IMR-90 (cell line): ENCODE measurements at regions not wholly inside any gene's neighbourhood (a gene's known extent, or its start where the extent isn't known, plus 50 kb on each side); places are given as distances from the start of the nearest gene placed in this dataset.
A peak's percentile ranks its signal among the peaks of the same experiment; 100 is the strongest.

Source experiments
- ATAC-seq: fragments of 200-7000 bp; cut with Tn5 transposase; 2 replicates; pipeline ENCODE4 v1.9.1; 2020; ENCODE audit warnings: low read depth, mild to moderate bottlenecking, moderate library complexity
- BruUV-seq: library from RNA; stranded (reverse); fragments of 400-500 nt; replicated peaks from 2 replicates; lab custom pipeline; 2021; lab: Mats Ljungman, UMichigan
- CTCF ChIA-PET: fragments of 300-600 bp; formaldehyde crosslinking; extraction: SDS; loops from one replicate; lab custom pipeline; 2021; ENCODE audit warnings: antibody characterized with exemption; lab: Yijun Ruan, JAX
- POLR2A ChIA-PET: fragments of 300-600 bp; sonication (Branson Sonifier 250); formaldehyde crosslinking; loops from one replicate; lab custom pipeline; 2022; ENCODE audit warnings: antibody characterized with exemption; ENCODE audit not compliant: unreplicated experiment; lab: Charles Lee
- DNase-seq: peaks from one replicate; pipeline ENCODE4 v3.0.0; 2013
- H2AFZ ChIP-seq: replicated peaks from 2 replicates; pipeline ENCODE3; 2013; ENCODE audit warnings: low read length, mild to moderate bottlenecking; ENCODE audit not compliant: poor library complexity
- H2AK5ac ChIP-seq: 2 replicates; pipeline ENCODE4 v1.6.1; 2013; ENCODE audit warnings: low read depth, low read length, inconsistent platforms
- H2AK9ac ChIP-seq: replicated peaks from 2 replicates; pipeline ENCODE3; 2013; ENCODE audit warnings: mild to moderate bottlenecking, low read depth, low read length, moderate library complexity; ENCODE audit not compliant: poor library complexity
- H2BK120ac ChIP-seq: 2 replicates; pipeline ENCODE4 v1.6.1; 2013; ENCODE audit warnings: low read depth, low read length, inconsistent platforms
- H2BK15ac ChIP-seq: 3 replicates; pipeline ENCODE4 v1.6.1; 2013; ENCODE audit warnings: low read depth, low read length, inconsistent platforms
- H2BK20ac ChIP-seq: 2 replicates; pipeline ENCODE4 v1.6.1; 2013; ENCODE audit warnings: low read depth, mild to moderate bottlenecking, inconsistent platforms, low read length, moderate library complexity
- H2BK5ac ChIP-seq: 2 replicates; pipeline ENCODE4 v1.6.1; 2013; ENCODE audit warnings: mild to moderate bottlenecking, low read depth, low read length, inconsistent platforms; ENCODE audit not compliant: poor library complexity, severe bottlenecking
- H3K14ac ChIP-seq: replicated peaks from 2 replicates; pipeline ENCODE4 v1.6.1; 2013; ENCODE audit warnings: low read depth, low read length, inconsistent platforms
- H3K18ac ChIP-seq: 2 replicates; pipeline ENCODE4 v1.6.1; 2013; ENCODE audit warnings: low read depth, low read length, control low read depth
- H3K23ac ChIP-seq: 2 replicates; pipeline ENCODE4 v1.6.1; 2013; ENCODE audit warnings: low read depth, low read length, inconsistent platforms
- H3K27ac ChIP-seq: 2 replicates; pipeline ENCODE4 v1.5.1; 2013; ENCODE audit warnings: mild to moderate bottlenecking, control low read depth, low read length; ENCODE audit not compliant: insufficient read depth
- H3K27me3 ChIP-seq: 2 replicates; pipeline ENCODE4 v1.6.1; 2013; ENCODE audit warnings: low read length; ENCODE audit not compliant: control insufficient read depth, insufficient read depth
- H3K36me3 ChIP-seq: 2 replicates; pipeline ENCODE4 v1.6.1; 2013; ENCODE audit warnings: low read length, mixed read lengths; ENCODE audit not compliant: control insufficient read depth, insufficient read depth
- H3K4ac ChIP-seq: 2 replicates; pipeline ENCODE4 v1.6.1; 2013; ENCODE audit warnings: low read depth, low read length, inconsistent platforms
- H3K4me1 ChIP-seq: 2 replicates; pipeline ENCODE4 v1.6.1; 2013; ENCODE audit warnings: low read length, mixed read lengths; ENCODE audit not compliant: control insufficient read depth, insufficient read depth
- H3K4me2 ChIP-seq: 2 replicates; pipeline ENCODE4 v1.6.1; 2013; ENCODE audit warnings: low read depth, mild to moderate bottlenecking, control low read depth, low read length, moderate library complexity
- H3K4me3 ChIP-seq: 2 replicates; pipeline ENCODE4 v1.5.1; 2013; ENCODE audit warnings: low read depth, mild to moderate bottlenecking, control low read depth, low read length, moderate library complexity; ENCODE audit not compliant: insufficient read depth
- H3K56ac ChIP-seq: 2 replicates; pipeline ENCODE4 v1.6.1; 2013; ENCODE audit warnings: low read length, inconsistent platforms; ENCODE audit not compliant: insufficient read depth; ENCODE audit errors: extremely low read depth
- H3K79me1 ChIP-seq, 2 experiments: 2 replicates each; pipeline ENCODE4 v1.6.1; 2013; ENCODE audit warnings: low read length in 2 of 2, inconsistent platforms in 1 of 2, low read depth in 1 of 2
- H3K9ac ChIP-seq: 2 replicates; pipeline ENCODE4 v1.6.1; 2013; ENCODE audit warnings: low read depth, low read length, control low read depth
- H3K9me1 ChIP-seq: 2 replicates; pipeline ENCODE4 v1.6.1; 2013; ENCODE audit warnings: low read length, inconsistent platforms; ENCODE audit not compliant: insufficient read depth
- H3K9me3 ChIP-seq: 2 replicates; pipeline ENCODE4 v1.6.1; 2013; ENCODE audit warnings: low read length; ENCODE audit not compliant: control insufficient read depth, insufficient read depth
- H4K20me1 ChIP-seq: 2 replicates; pipeline ENCODE4 v1.6.1; 2013; ENCODE audit warnings: low read length, inconsistent platforms; ENCODE audit not compliant: insufficient read depth
- H4K5ac ChIP-seq: 2 replicates; pipeline ENCODE4 v1.6.1; 2013; ENCODE audit warnings: mild to moderate bottlenecking, low read depth, low read length, control low read depth
- H4K8ac ChIP-seq, 2 experiments: 2 replicates each; pipeline ENCODE4 v1.6.1; 2013; ENCODE audit warnings: low read depth in 2 of 2, low read length in 2 of 2, control low read depth in 1 of 2, inconsistent platforms in 1 of 2
- H4K91ac ChIP-seq: 2 replicates; pipeline ENCODE4 v1.6.1; 2013; ENCODE audit warnings: low read depth, low read length, inconsistent platforms; ENCODE audit not compliant: insufficient read depth
- BHLHE40 ChIP-seq: fragments of 150-350 bp; IDR thresholded peaks from 2 replicates; pipeline ENCODE4 v1.6.1; 2016; ENCODE audit warnings: mild to moderate bottlenecking, low read depth, low read length
- CEBPB ChIP-seq: IDR thresholded peaks from 2 replicates; pipeline ENCODE4 v1.6.1; 2012; ENCODE audit warnings: low read depth, low read length, improper control_type of control experiment
- CHD1 ChIP-seq: IDR thresholded peaks from 2 replicates; pipeline ENCODE4 v1.6.1; 2012; ENCODE audit warnings: low read depth, low read length, improper control_type of control experiment
- CTCF ChIP-seq: conservative IDR thresholded peaks from 2 replicates; pipeline ENCODE4 v1.5.1; 2012; ENCODE audit warnings: mild to moderate bottlenecking, low read depth, low read length, improper control_type of control experiment
- ELK1 ChIP-seq: fragments of 150-350 bp; IDR thresholded peaks from 2 replicates; pipeline ENCODE4 v1.6.1; 2016; ENCODE audit warnings: low read depth, mild to moderate bottlenecking, low read length, moderate library complexity, borderline replicate concordance
- FOS ChIP-seq: fragments of 150-350 bp; IDR thresholded peaks from 2 replicates; pipeline ENCODE4 v1.6.1; 2016; ENCODE audit warnings: low read depth, low read length
- MAFK ChIP-seq: IDR thresholded peaks from 2 replicates; pipeline ENCODE4 v1.6.1; 2012; ENCODE audit warnings: low read depth, low read length, improper control_type of control experiment
- MAZ ChIP-seq: IDR thresholded peaks from 2 replicates; pipeline ENCODE4 v1.6.1; 2012; ENCODE audit warnings: low read depth, mild to moderate bottlenecking, low read length, improper control_type of control experiment, moderate library complexity, borderline replicate concordance
- MXI1 ChIP-seq: IDR thresholded peaks from 2 replicates; pipeline ENCODE4 v1.6.1; 2012; ENCODE audit warnings: low read depth, mild to moderate bottlenecking, low read length, moderate library complexity, borderline replicate concordance
- NFE2L2 ChIP-seq: fragments of 150-350 bp; IDR thresholded peaks from 2 replicates; pipeline ENCODE4 v1.6.1; 2016; ENCODE audit warnings: low read depth, mild to moderate bottlenecking, low read length
- POLR2A ChIP-seq: IDR thresholded peaks from 2 replicates; pipeline ENCODE4 v1.6.1; 2012; ENCODE audit warnings: mild to moderate bottlenecking, low read depth, low read length
- RAD21 ChIP-seq: IDR thresholded peaks from 2 replicates; pipeline ENCODE4 v1.6.1; 2012; ENCODE audit warnings: low read length, improper control_type of control experiment
- RCOR1 ChIP-seq: IDR thresholded peaks from 2 replicates; pipeline ENCODE4 v1.6.1; 2012; ENCODE audit warnings: mild to moderate bottlenecking, low read length, improper control_type of control experiment; ENCODE audit not compliant: insufficient replicate concordance
- RFX5 ChIP-seq: IDR thresholded peaks from 2 replicates; pipeline ENCODE4 v1.8.0; 2012; ENCODE audit warnings: low read depth, mild to moderate bottlenecking, low read length, moderate library complexity
- SMC3 ChIP-seq: fragments of 150-350 bp; IDR thresholded peaks from 2 replicates; pipeline ENCODE4 v1.6.1; 2016; ENCODE audit warnings: low read depth, mild to moderate bottlenecking, antibody characterized with exemption, low read length, moderate library complexity
- USF2 ChIP-seq: fragments of 150-350 bp; IDR thresholded peaks from 2 replicates; pipeline ENCODE4 v1.6.1; 2017; ENCODE audit warnings: mild to moderate bottlenecking, antibody characterized with exemption, low read length, low read depth
- WGBS, 2 experiments: methylation state at CpG; one replicate each; pipeline versions ENCODE4 v1.1.5 to v1.1.7; 2013; ENCODE audit warnings: missing lambda C conversion rate in 2 of 2; ENCODE audit not compliant: insufficient read length in 1 of 2; ENCODE audit errors: extremely low coverage in 2 of 2; 5-methylcytosine and 5-hydroxymethylcytosine counted together
- dilution Hi-C: fragments of 300-500 bp; cut with HindIII; formaldehyde crosslinking; loops from one replicate; pipeline ENCODE4 v1.14.3; 2018; ENCODE audit warnings: low sequenced_read_pairs; ENCODE audit not compliant: unreplicated experiment
- in situ Hi-C: fragments of 300-500 bp; cut with MboI; formaldehyde crosslinking; loops from 3 replicates; pipeline ENCODE4 v1.14.3; 2019; ENCODE audit warnings: low sequenced_read_pairs, inconsistent platforms, mixed read lengths
- intact Hi-C: fragments of 100-400 bp; cut with micrococcal nuclease; formaldehyde crosslinking; loops from 2 replicates; pipeline ENCODE4 v1.10.0; 2022

- no peak overlapping the region for H3K14ac ChIP-seq
- CTCF ChIA-PET, result no interaction called here
- in situ Hi-C loops, result no loop called here
Observed at GRCh38 chr13:24090049-24090448, 70.5 kb upstream of the SPATA13 start.

More at GRCh38 chr13:24090049-24090448, 70.5 kb upstream of the SPATA13 start:
- Histone ChIP-seq H4K5ac (no peak overlapping the region), H3K9ac (no peak overlapping the region), H2AK9ac (no peak overlapping the region), H4K8ac (no peak overlapping the region), H2BK5ac (no peak overlapping the region), H3K4me1 (peaks cover 3% of the 10 kb centered on the region), H2BK120ac (no peak overlapping the region), H3K9me3 (no peaks in the 10 kb centered on the region), H3K4me3 (no peak overlapping the region), H2BK20ac (no peak overlapping the region), H4K20me1 (no peaks in the 10 kb centered on the region), H2AFZ (no peak overlapping the region), H3K27ac (no peak overlapping the region), H3K18ac (no peak overlapping the region), H3K79me1 (no peaks in the 10 kb centered on the region), H3K9me1 (no peaks in the 10 kb centered on the region; the same call in 1 of the 2 replicates), H3K27me3 (no peaks in the 10 kb centered on the region; the same call in 1 of the 2 replicates), H4K91ac (no peak overlapping the region), H2BK15ac (no peak overlapping the region), H3K36me3 (no peaks in the 10 kb centered on the region), H3K4ac (no peak overlapping the region), H3K23ac (no peak overlapping the region), H3K4me2 (no peak overlapping the region), H3K56ac (no peak overlapping the region), H2AK5ac (0 out of 2 replicates have a peak overlapping the region, but pooled peaks have one; percentile 16)
- dilution Hi-C loops, result no loop called here
- ATAC-seq, result no peak
- intact Hi-C loops, result no loop called here
- TF ChIP-seq RAD21 (no peak), RCOR1 (no peak), CEBPB (no peak), FOS (no peak), MXI1 (no peak), RFX5 (no peak), BHLHE40 (no peak), CHD1 (no peak), SMC3 (no peak), NFE2L2 (no peak), CTCF (no peak), MAFK (no peak), POLR2A (no peak), USF2 (no peak), ELK1 (no peak), MAZ (no peak)
- no TSS peak for BruUV-seq
- WGBS, 2 experiments, result 100% methylated on average over 1 of the region's 1 CpG; no CpG with 5 or more reads in 1 of the 2 experiments
- peak; percentile 13 for DNase-seq
- POLR2A ChIA-PET, result no interaction called here
